K562 (cell line): ENCODE measurements at regions not wholly inside any gene's neighbourhood (a gene's known extent, or its start where the extent isn't known, plus 50 kb on each side); places are given as distances from the start of the nearest gene placed in this dataset.

ENCODE experiments used
- ATF1 ChIP-seq, 2 experiments: fragments of 450-650 bp in 1 of 2; IDR thresholded peaks; 2 replicates each; pipeline ENCODE4 v1.6.1; 2016; ENCODE audit warnings: missing compliant biosample characterization in 1 of 2, missing genetic modification characterization in 1 of 2
- CHD2 ChIP-seq: IDR thresholded peaks from 2 replicates; pipeline ENCODE4 v1.6.1; 2011; ENCODE audit warnings: low read depth, low read length
- CHD4 ChIP-seq: fragments of 200-600 bp; sonication (generic); IDR thresholded peaks from 3 replicates; pipeline ENCODE4 v1.6.1; 2012; ENCODE audit warnings: low read depth, mild to moderate bottlenecking, mixed read lengths, low read length, inconsistent platforms; ENCODE audit not compliant: insufficient read depth, insufficient replicate concordance, poor library complexity, severe bottlenecking
- DDX20 ChIP-seq: fragments of 450-650 bp; IDR thresholded peaks from 2 replicates; pipeline ENCODE4 v1.6.1; 2016; ENCODE audit warnings: missing genetic modification characterization, low read depth, mild to moderate bottlenecking, missing compliant biosample characterization, moderate library complexity
- ETV6 ChIP-seq, 3 experiments: fragments of 150-350 bp in 1 of 3; sonication (generic) in 1 of 3; formaldehyde crosslinking in 1 of 3; IDR thresholded peaks; 2 replicates each; pipeline versions ENCODE4 v1.6.1 to v1.8.0; 2014 to 2022; ENCODE audit warnings: borderline replicate concordance in 2 of 3, low read depth in 2 of 3, antibody characterized with exemption in 1 of 3, low read length in 1 of 3, mild to moderate bottlenecking in 1 of 3, missing genetic modification reagents in 1 of 3
- EZH2 ChIP-seq: IDR thresholded peaks from 2 replicates; pipeline ENCODE4 v1.6.1; 2012; ENCODE audit warnings: low read depth, mild to moderate bottlenecking, inconsistent platforms, low read length, borderline replicate concordance
- MED1 ChIP-seq: sonication (generic); formaldehyde crosslinking; IDR thresholded peaks from 2 replicates; pipeline ENCODE4 v1.8.1; 2023; ENCODE audit warnings: missing genetic modification reagents, borderline replicate concordance
- NCOR1 ChIP-seq: fragments of 450-650 bp; IDR thresholded peaks from 2 replicates; pipeline ENCODE4 v1.6.1; 2016; ENCODE audit warnings: mild to moderate bottlenecking, moderate library complexity
- NR2C2 ChIP-seq, 2 experiments: fragments of 200-800 bp in 1 of 2; sonication (Bioruptor generic) in 1 of 2; sonication (generic) in 1 of 2; formaldehyde crosslinking in 1 of 2; IDR thresholded peaks; 2 replicates each; pipeline versions ENCODE4 v1.6.1 to v1.8.0; 2016 to 2022; ENCODE audit warnings: mild to moderate bottlenecking in 1 of 2, missing compliant biosample characterization in 1 of 2, missing genetic modification characterization in 1 of 2, missing genetic modification reagents in 1 of 2
- POLR2AphosphoS2 ChIP-seq: IDR thresholded peaks from 2 replicates; pipeline ENCODE4 v1.6.1; 2012; ENCODE audit warnings: low read length, improper control_type of control experiment
- TAF1 ChIP-seq: IDR thresholded peaks from 2 replicates; pipeline ENCODE4 v1.6.1; 2011; ENCODE audit warnings: mild to moderate bottlenecking, low read length, moderate library complexity; ENCODE audit not compliant: insufficient read depth, control insufficient read depth, severe bottlenecking; ENCODE audit errors: extremely low read depth
- ZNF766 ChIP-seq: fragments of 200-800 bp; sonication (Bioruptor generic); conservative IDR thresholded peaks from 2 replicates; pipeline ENCODE4 v1.6.1; 2016; ENCODE audit warnings: missing genetic modification characterization, missing compliant biosample characterization

GRCh38 chr2:94763318-94763717 is 107.9 kb upstream of the TEKT4 start:
- TF ChIP-seq ETV6 (IDR thresholded peaks at IDR 0.05; ENCODE audit: borderline replicate concordance in 1 of 2, low read depth in 2 of 2, low read length in 1 of 2) (no peak), ETV6 (CRISPR knock-in tag; IDR thresholded peaks at IDR 0.05; ENCODE audit: borderline replicate concordance) (no peak), ATF1 (CRISPR knock-in tag; IDR thresholded peaks at IDR 0.05) (no peak), ATF1 (tag; IDR thresholded peaks at IDR 0.05) (no peak), CHD4 (no peak), DDX20 (tag) (no peak), NCOR1 (no peak), POLR2AphosphoS2 (no peak), EZH2 (no peak), MED1 (CRISPR knock-in tag) (no peak), CHD2 (no peak), ZNF766 (CRISPR knock-in tag) (no peak), TAF1 (no peak), NR2C2 (CRISPR knock-in tag; IDR thresholded peaks at IDR 0.05) (no peak), NR2C2 (tag; IDR thresholded peaks at IDR 0.05) (no peak)
